ENCODE measurements at regions not wholly inside any gene's neighbourhood (a gene's known extent, or its start where the extent isn't known, plus 50 kb on each side); places are given as distances from the start of the nearest gene placed in this dataset.
A peak's percentile ranks its signal among the peaks of the same experiment; 100 is the strongest.

- Histone ChIP-seq H3K27me3 (replicated peaks; ENCODE audit: insufficient read depth, low read length) (no peaks in the 10 kb centered on the region), H3K4me3 (ENCODE audit: low read length) (peak overlapping the region; percentile 34), H3K4me1 (ENCODE audit: low read length) (peaks cover 37% of the 10 kb centered on the region), H3K9me2 (replicated peaks; ENCODE audit: insufficient read depth, low read length) (no peaks in the 10 kb centered on the region), H3K36me3 (replicated peaks; ENCODE audit: insufficient read depth, low read length) (no peaks in the 10 kb centered on the region), H4K20me1 (ENCODE audit: insufficient read depth, low read length) (no peaks in the 10 kb centered on the region), H3K9ac (ENCODE audit: low read length) (peak overlapping the region; percentile 51), H2AFZ (ENCODE audit: low read length) (peak overlapping the region; percentile 6; the same call in 1 of the 2 replicates), H3K9me3 (replicated peaks; ENCODE audit: insufficient read depth, low read length) (no peaks in the 10 kb centered on the region), H3K79me2 (ENCODE audit: low read length) (no peaks in the 10 kb centered on the region), H3K4me2 (ENCODE audit: low read depth, low read length) (peak overlapping the region; percentile 63), H3K27ac (ENCODE audit: low read length) (peak overlapping the region; percentile 81), H3F3A (ENCODE audit: insufficient read depth, low read length) (peaks cover 16% of the 10 kb centered on the region)
- TF ChIP-seq EZH2phosphoT487 (IDR thresholded peaks at IDR 0.05; ENCODE audit: low read length) (no peak), EZH2 (optimal IDR thresholded peaks at IDR 0.05; ENCODE audit: low read depth, low read length) (no peak), CTCF (IDR thresholded peaks at IDR 0.05; ENCODE audit: low read length) (no peak)
- peak; percentile 82 for DNase-seq
Measured at GRCh38 chr7:81887098-81888090, 117.5 kb upstream of the HGF start.

GRCh38 chr7:81886211-81886764 lies 116.4 kb upstream of the HGF start:
- Histone ChIP-seq H3K4me2 (ENCODE audit: low read depth, low read length) (peak overlapping the region; percentile 63; the same call in 1 of the 2 replicates), H3K9me2 (replicated peaks; ENCODE audit: insufficient read depth, low read length) (no peaks in the 10 kb centered on the region), H3K9me3 (replicated peaks; ENCODE audit: insufficient read depth, low read length) (no peaks in the 10 kb centered on the region), H3K36me3 (replicated peaks; ENCODE audit: insufficient read depth, low read length) (no peaks in the 10 kb centered on the region), H2AFZ (ENCODE audit: low read length) (peak overlapping the region; percentile 16; the same call in 1 of the 2 replicates), H3F3A (ENCODE audit: insufficient read depth, low read length) (peaks cover 16% of the 10 kb centered on the region), H3K27me3 (replicated peaks; ENCODE audit: insufficient read depth, low read length) (no peaks in the 10 kb centered on the region), H3K9ac (ENCODE audit: low read length) (peak overlapping the region; percentile 51; the same call in 1 of the 2 replicates), H3K79me2 (ENCODE audit: low read length) (no peaks in the 10 kb centered on the region), H3K27ac (ENCODE audit: low read length) (peak overlapping the region; percentile 81), H3K4me1 (ENCODE audit: low read length) (peaks cover 43% of the 10 kb centered on the region), H3K4me3 (ENCODE audit: low read length) (0 out of 2 replicates have a peak overlapping the region, but pooled peaks have one; percentile 5), H4K20me1 (ENCODE audit: insufficient read depth, low read length) (no peaks in the 10 kb centered on the region)
- DNase-seq, result no peak
- TF ChIP-seq CTCF (IDR thresholded peaks at IDR 0.05; ENCODE audit: low read length), result no peak
- no peak for TF ChIP-seq EZH2phosphoT487 (IDR thresholded peaks at IDR 0.05; ENCODE audit: low read length)
- no peak for TF ChIP-seq EZH2 (optimal IDR thresholded peaks at IDR 0.05; ENCODE audit: low read depth, low read length)

- H3K36me3 ChIP-seq (replicated peaks; ENCODE audit: insufficient read depth, low read length), result no peaks in the 10 kb centered on the region
- H3K4me1 ChIP-seq (ENCODE audit: low read length), result peaks cover 42% of the 10 kb centered on the region
- peaks cover 16% of the 10 kb centered on the region for H3F3A ChIP-seq (ENCODE audit: insufficient read depth, low read length)
- no peaks in the 10 kb centered on the region for H4K20me1 ChIP-seq (ENCODE audit: insufficient read depth, low read length)
- no peaks in the 10 kb centered on the region for H3K9me3 ChIP-seq (replicated peaks; ENCODE audit: insufficient read depth, low read length)
- no peak overlapping the region for H3K4me2 ChIP-seq (ENCODE audit: low read depth, low read length)
- no peak overlapping the region for H3K27ac ChIP-seq (ENCODE audit: low read length)
- H2AFZ ChIP-seq (ENCODE audit: low read length), result no peak overlapping the region
- H3K9ac ChIP-seq (ENCODE audit: low read length), result no peak overlapping the region
- DNase-seq, result no peak
- no peak for TF ChIP-seq EZH2 (optimal IDR thresholded peaks at IDR 0.05; ENCODE audit: low read depth, low read length)
- TF ChIP-seq CTCF (IDR thresholded peaks at IDR 0.05; ENCODE audit: low read length), result no peak
- TF ChIP-seq EZH2phosphoT487 (IDR thresholded peaks at IDR 0.05; ENCODE audit: low read length), result no peak
- H3K27me3 ChIP-seq (replicated peaks; ENCODE audit: insufficient read depth, low read length), result no peaks in the 10 kb centered on the region
- H3K9me2 ChIP-seq (replicated peaks; ENCODE audit: insufficient read depth, low read length), result no peaks in the 10 kb centered on the region
- H3K79me2 ChIP-seq (ENCODE audit: low read length), result no peaks in the 10 kb centered on the region
- H3K4me3 ChIP-seq (ENCODE audit: low read length), result no peak overlapping the region
Measured at GRCh38 chr7:81884817-81885216, 115.0 kb upstream of the HGF start.

All from MM.1S (cell line).